OCI-LY3 (cell line): ENCODE measurements at regions not wholly inside any gene's neighbourhood (a gene's known extent, or its start where the extent isn't known, plus 50 kb on each side); places are given as distances from the start of the nearest gene placed in this dataset.

Experiments
- EZH2phosphoT487 ChIP-seq: fragments of 200-600 bp; shearing (Covaris generic); IDR thresholded peaks from 2 replicates; pipeline ENCODE4 v1.6.1; 2018; ENCODE audit warnings: antibody characterized with exemption, mixed run types, low read depth
- TF ChIP-seq, protein P1 (sequence below): fragments of 200-600, 300-600 bp; sonication (generic); IDR thresholded peaks from 2 replicates; pipeline ENCODE4 v1.5.1; 2014; ENCODE audit warnings: antibody characterized with exemption, low read length, low read depth

GRCh38 chr12:65616022-65616421 lies 208.3 kb upstream of the HMGA2 start:
- TF ChIP-seq EZH2phosphoT487, result no peak
- TF ChIP-seq, protein P1, sequence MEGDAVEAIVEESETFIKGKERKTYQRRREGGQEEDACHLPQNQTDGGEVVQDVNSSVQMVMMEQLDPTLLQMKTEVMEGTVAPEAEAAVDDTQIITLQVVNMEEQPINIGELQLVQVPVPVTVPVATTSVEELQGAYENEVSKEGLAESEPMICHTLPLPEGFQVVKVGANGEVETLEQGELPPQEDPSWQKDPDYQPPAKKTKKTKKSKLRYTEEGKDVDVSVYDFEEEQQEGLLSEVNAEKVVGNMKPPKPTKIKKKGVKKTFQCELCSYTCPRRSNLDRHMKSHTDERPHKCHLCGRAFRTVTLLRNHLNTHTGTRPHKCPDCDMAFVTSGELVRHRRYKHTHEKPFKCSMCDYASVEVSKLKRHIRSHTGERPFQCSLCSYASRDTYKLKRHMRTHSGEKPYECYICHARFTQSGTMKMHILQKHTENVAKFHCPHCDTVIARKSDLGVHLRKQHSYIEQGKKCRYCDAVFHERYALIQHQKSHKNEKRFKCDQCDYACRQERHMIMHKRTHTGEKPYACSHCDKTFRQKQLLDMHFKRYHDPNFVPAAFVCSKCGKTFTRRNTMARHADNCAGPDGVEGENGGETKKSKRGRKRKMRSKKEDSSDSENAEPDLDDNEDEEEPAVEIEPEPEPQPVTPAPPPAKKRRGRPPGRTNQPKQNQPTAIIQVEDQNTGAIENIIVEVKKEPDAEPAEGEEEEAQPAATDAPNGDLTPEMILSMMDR, result no peak
